Astrocyte (in vitro differentiated cells and primary cell): ENCODE measurements at regions not wholly inside any gene's neighbourhood (a gene's known extent, or its start where the extent isn't known, plus 50 kb on each side); places are given as distances from the start of the nearest gene placed in this dataset.

ENCODE experiments used
- EZH2 ChIP-seq: IDR thresholded peaks from 2 replicates; pipeline ENCODE4 v1.6.1; 2012; ENCODE audit warnings: mild to moderate bottlenecking, low read length, inconsistent platforms; ENCODE audit not compliant: insufficient read depth
- TF ChIP-seq, protein P1 (sequence below): IDR thresholded peaks from 2 replicates; pipeline ENCODE4 v1.5.1; 2011; ENCODE audit warnings: low read depth, mild to moderate bottlenecking, inconsistent platforms, low read length, moderate library complexity; ENCODE audit not compliant: insufficient read depth

DNA sequence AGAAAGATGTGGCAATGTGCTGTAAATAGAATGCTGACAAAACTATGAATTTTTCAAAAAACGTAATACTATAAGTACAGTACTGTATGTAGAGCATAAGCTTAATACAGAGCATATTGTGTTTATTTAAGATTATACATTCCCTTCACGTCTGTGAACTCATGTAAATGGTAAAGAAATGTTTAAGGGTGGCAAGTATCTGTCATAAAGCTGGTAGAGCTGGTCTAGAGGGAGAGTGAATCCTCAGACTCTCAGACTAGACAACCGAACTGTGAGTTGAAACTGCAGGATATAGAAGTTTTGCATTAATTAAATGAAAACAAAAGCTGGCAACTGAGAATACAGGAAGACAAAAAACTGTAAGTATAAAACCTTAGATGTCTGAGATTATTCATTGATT is 87.3 kb upstream of the ANXA1 start:
- TF ChIP-seq, protein P1, sequence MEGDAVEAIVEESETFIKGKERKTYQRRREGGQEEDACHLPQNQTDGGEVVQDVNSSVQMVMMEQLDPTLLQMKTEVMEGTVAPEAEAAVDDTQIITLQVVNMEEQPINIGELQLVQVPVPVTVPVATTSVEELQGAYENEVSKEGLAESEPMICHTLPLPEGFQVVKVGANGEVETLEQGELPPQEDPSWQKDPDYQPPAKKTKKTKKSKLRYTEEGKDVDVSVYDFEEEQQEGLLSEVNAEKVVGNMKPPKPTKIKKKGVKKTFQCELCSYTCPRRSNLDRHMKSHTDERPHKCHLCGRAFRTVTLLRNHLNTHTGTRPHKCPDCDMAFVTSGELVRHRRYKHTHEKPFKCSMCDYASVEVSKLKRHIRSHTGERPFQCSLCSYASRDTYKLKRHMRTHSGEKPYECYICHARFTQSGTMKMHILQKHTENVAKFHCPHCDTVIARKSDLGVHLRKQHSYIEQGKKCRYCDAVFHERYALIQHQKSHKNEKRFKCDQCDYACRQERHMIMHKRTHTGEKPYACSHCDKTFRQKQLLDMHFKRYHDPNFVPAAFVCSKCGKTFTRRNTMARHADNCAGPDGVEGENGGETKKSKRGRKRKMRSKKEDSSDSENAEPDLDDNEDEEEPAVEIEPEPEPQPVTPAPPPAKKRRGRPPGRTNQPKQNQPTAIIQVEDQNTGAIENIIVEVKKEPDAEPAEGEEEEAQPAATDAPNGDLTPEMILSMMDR: no peak
- TF ChIP-seq EZH2: no peak
